NCI-H1694 treated with DMSO at 0.1 percent for 48 hours (cell line): ENCODE measurements at regions not wholly inside any gene's neighbourhood (a gene's known extent, or its start where the extent isn't known, plus 50 kb on each side); places are given as distances from the start of the nearest gene placed in this dataset.

Experiments used
- DNase-seq: peaks from one replicate; lab custom pipeline; 2025; lab: John Stamatoyannopoulos, UW

DNA sequence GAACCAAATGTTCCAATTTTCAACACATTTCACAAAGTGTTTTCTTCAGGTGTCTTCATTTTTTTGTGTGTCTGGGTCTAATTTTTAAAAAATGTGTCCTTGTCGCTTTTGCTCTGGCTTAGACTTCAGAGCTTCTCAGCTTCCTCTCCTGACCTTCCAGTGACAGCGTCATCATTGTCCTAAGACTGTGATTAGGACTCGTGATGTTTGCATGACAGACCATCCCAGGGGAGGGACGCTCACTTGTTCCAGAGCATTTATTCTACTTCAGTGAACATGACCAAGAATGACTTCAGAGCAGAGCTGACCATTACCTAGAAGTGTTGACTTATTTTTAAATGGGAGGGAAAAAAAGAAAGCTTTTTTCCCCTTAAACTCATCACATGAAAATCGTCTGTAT lies 591.9 kb downstream of the IRS1 start:
- no peak for DNase-seq

DNA sequence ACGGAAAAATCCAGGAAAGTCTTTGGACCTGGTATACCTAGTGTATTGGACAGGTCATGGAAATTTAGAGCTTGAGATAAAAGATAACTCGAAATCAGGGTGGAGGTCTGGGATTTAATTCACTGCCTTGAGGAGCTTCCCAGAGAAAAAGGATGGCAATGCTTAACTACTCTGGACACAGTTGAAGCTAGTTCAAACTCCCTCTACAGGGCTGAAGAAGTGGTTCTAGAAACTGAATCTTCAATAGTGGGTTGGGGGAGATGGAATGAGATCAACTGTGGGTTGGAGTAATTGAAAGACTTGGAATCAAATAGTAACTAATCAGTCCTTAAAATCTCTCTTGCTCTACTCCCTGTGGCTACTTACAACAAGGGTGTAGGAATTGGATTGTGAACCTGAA lies 600.1 kb downstream of the IRS1 start:
- DNase-seq, result no peak

DNA sequence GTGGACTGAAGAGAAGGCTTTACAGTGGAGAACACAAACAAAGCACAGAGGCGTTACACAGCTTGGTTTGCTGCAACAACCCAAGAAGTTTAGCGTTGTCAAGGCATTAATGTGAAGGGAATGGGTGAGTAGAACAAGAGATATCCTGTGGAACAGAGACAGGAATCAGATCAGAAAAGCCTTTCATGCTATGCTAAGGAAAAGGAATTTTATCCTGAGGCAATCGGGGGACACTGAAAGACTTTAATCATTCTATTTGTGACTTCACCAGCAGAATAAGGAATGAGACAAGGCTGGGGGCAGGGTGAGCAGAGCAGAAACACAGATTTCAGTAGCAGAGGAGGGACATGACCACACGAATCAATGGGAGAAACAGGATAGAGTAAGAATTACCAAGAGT lies 600.7 kb downstream of the IRS1 start:
- no peak for DNase-seq

DNA sequence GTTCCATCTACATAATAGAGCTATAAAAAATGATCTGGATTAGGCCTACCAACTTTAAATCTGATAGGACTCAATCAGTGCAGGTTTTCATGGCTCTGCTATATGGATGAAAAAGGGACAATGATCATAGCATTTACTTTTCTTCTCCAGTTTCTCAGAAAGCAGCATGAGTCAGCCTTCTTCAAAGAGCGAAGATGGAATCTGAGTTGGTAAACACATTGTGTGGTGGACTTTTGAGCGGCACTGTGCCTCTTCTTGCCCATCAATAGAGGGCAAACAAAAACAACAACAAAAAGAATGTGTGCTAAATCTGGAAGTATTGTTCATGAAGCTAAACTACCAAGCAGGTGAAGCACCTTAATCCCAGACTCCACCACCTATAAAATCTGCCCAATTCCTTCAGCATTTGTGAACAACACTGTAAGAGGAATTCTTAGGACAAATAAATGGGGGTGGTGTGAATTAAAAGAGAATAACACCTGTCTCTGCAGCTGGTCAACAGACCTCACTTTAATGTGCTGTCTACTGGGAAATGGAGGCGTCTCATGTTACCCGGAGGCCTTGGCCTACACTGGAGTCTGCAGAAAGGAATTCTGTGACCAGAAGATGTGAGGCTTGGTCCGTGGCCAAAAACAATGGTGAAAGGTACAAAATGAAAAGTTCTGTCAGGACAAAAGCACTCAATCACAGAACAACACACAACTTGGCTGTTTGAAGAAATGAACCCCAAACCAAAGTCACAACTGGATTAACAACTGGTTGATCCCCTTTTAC lies 609.0 kb downstream of the IRS1 start:
- DNase-seq, result no peak

DNA sequence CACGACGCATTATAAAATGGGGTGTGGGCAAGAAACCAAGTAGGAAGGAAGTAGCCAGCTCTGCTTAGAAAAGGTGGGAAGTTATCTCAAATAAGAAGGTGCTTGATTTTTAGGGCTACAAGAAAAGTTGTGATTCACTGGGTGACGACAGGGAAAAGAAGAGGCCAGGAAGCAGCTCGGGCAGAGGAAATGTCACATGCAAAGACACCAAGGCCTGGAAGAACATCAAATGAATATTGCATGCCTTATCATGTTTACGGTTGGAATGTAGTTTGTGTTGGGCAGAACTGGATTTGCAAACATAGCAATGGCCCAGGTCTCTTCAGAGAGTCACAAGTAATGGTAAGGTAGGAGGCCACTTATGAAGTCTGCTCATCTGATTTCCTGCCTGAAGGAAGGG lies 610.6 kb downstream of the IRS1 start:
- no peak for DNase-seq

DNA sequence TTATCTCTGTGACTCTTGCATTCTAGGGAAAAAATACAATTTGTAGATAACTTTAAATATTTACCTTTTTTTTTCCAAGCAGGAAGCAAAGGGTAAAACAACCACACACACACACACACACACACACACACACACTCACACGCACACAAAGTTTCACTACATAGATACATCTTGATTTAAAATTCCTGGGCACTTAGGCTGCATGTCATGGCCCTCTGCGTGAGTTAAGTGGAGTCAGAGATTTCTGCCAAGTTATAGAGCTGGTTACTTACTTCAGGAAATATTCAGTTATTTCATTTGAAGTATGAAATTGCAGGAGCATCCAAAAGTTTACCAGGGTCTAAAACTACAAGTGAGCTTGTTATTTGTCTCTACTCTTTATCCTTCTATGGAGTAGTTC lies 612.0 kb downstream of the IRS1 start:
- no peak for DNase-seq

DNA sequence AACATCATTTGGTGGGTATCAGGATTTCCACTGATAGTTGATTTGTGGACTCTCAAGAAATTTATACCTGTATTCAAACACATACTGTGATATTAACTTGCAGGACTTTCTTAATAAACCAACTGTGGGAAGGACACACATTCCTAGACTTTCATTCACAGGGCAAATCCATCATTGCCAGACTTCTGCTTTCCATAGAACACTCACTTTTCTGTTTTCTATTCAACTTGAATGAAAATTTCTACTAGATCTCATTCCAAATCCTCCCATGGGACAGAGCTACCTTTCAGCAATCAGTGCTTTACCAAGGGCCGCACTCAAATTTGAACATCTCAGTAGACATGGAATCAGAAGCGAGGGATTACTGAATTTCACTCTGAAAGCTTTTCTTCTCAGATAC lies 612.5 kb downstream of the IRS1 start:
- no peak for DNase-seq

DNA sequence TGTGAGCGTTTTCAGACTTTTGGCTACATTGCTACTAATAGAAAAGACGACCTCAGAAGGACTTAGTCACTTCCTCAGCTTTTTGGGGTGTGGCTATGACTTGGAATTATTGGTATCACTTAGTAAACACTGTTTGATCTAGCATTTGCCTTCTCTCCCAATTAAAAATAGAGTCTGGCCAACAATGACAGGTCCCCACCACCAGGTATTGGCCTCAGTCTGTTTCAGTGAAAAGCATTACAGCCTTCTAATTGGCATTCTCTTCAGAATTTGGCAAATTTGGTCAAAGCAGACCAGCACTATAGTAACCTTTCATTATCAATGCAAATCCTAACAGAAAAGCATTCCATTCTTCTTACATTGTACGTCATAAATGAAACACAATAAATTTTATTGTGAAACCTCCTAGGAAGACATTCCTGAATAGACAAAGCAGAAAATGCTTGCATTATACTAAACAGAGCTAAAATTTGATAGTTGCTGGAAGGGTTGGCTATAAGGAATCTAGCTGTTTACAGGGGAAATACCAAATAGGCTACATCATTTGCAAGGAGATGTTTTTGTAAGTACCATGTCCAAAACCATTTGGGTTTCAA lies 613.9 kb downstream of the IRS1 start:
- peak; percentile 72 for DNase-seq

DNA sequence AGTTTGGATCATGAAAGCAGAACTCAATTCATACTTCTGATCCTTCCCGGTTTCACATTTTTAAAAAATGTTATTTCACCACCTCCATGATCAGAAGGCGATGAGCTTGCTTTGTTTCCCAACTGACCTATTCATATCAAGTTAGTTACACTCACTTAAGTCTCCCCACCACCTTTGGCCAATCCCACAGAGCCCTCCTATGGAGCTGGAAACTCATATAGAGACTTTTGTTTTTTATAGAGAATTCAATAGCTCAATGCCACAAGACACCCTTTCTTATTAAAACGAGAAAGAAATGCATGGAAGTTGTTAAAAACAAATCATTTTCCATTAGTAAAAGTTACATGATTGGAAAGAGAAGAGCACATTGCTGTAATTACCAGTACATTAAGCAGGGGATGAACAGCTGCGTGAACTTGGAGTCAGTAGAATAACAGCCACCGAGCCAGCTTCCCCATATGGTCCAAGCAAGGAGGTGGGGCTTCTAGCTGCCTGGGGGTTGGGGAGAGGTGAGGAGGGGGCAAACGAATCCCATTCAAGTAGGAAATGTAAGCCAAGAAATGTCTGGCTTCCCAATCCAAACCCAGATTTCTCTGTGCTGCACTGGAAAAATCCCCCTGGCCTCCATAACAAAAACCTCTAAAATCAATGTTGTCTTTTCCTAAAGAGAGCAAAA lies 614.5 kb downstream of the IRS1 start:
- DNase-seq, result peak; percentile 92

DNA sequence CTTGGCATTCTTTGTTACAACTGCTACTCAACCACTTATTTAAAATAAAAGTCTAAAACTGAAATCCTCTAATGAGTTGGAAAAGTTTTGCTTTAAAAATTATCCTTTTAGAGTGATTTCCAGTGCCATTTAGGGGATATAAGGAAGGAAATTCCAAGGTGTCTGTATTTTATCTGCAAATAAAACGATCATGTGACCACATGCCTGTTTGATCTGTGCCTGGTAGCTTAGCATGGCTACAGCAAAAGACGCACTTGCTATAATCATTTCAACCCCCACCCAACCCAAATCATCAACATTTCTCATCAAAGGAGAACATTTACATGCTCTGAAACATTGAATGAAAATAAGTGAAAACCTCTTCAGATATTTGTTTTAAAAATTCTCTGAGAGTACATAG lies 615.1 kb downstream of the IRS1 start:
- DNase-seq, result peak; percentile 28

DNA sequence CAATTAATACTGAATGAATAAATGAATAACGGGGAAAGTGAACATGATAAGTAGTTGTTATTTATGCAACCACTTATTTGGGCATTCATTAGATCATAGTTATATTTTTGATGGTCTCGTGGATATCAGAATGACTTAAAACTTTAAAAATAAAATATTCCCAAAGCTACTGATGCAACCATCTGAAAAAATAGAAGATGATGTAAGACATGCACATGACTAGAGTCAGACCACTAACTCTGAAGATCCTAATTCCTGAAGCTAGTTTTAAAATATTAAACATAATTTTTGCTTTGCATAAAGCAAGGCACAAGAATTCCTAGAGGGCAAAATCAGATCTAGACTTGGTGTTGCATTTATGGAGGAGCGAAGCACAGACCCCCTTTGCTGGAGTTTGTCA lies 616.1 kb downstream of the IRS1 start:
- DNase-seq, result no peak

DNA sequence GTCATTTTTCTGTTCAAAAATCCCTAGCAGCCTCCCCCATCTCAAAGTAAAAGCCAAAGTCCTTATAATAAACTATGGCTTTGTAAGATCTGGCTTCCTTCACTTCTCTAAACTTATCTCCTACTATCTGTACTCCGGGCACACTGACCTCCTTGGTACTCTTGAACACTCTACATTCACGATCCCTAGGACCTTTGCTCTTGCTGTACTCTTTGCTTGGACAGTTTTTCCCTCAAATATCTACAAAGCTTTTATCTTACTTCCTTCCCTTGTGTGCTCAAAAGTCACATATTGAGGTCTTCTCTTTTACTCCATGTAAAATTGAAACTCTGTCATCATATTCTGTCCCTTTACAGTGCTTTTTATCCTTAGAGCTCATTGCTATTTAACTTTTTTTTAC lies 616.6 kb downstream of the IRS1 start:
- DNase-seq, result no peak

DNA sequence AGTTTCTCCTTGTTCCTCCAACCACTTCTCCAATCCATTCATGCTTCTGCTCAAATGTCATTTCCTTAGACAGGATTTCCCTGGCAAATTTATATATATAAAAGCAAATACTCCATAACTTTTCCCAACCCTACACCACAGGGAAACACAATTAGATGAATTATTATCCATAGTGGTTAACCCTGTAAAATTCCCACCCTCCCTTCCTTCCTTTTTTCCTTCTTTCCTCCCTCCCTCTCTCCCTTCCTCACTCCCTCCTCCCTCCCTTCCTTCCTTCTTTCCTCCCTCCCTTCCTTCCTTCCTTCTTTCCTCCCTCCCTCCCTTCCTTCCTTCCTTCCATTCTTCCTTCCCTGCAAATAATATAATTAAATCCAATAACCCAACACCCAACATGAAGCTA lies 617.7 kb downstream of the IRS1 start:
- DNase-seq, result no peak

DNA sequence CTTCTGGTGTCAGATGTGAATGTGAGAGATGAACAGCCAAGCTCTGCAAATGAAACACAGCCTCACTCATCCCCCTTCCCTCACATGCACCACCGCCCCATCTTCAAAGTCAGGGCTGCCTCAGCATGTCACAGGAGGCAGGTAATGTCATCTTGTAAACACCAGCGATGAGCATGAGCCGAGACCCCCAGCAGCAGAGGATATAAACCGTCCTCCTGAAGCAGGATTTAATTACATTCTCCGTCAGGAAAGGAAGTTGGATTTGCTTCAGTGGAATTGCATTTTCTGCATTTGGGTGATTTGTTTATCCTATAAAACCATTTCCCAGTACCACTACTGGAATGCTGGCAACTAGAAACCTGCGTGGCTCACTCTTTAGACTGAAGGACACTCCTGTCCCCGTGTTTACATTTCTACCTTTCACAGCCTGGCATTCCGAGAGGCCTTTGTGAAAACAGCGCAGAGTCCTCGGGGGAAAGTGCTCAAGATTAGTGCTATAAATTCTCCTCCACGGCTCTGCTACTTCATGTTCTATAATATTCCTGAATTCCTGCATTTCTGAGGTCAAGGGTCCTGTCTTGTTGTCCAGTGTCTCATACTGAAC lies 619.2 kb downstream of the IRS1 start:
- DNase-seq, result no peak

DNA sequence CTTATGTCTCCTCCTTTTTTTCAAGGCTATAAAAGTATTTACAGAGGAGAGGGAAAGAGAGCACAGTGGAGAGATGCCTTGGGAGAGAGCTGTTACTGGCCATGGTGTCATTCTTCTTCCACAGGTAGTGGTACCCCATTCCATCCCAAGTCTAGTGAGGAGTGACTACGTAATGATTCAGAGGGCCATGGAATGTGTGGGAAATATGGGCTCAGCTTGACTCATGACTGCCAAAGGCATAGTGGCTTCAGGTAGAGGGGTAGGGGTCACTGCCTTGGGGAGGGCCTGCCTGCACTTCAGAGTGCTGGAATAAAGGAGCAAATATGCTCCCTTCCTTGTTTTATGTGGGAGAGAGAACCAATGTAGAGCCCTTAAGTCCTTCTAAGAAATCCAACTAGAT lies 620.6 kb downstream of the IRS1 start:
- no peak for DNase-seq

DNA sequence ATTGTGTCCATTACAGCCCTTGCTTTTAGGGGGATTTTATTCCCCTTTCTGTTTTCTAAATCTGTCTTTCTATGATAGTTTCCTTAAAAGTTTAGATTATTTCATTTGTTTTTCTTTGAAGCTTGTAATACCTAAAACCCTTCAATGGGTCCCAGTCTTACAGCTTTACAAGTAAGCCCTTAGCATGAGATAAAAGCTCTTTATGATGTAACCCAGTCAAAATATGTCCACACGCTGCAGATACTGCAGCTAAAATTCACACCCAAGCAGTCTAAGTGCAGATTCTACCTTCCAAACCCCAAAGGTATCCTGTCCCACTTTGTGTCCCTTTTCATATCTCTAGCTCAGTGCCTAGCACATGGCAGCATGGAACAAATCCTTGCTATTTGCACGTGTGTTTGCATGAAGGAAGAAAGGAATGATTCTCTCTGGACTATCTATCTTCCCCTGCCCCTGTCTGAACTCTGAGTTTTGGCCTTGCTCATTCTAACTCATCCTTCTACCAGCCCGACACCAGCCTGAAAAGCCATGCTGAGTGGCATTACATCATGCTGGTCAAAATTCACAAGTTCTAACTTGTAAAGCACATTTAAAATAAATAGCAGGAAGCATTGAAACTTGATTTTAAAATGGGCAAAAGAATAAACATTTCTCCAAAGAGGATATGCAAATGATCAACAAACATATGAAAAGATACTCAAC lies 623.2 kb downstream of the IRS1 start:
- no peak for DNase-seq

DNA sequence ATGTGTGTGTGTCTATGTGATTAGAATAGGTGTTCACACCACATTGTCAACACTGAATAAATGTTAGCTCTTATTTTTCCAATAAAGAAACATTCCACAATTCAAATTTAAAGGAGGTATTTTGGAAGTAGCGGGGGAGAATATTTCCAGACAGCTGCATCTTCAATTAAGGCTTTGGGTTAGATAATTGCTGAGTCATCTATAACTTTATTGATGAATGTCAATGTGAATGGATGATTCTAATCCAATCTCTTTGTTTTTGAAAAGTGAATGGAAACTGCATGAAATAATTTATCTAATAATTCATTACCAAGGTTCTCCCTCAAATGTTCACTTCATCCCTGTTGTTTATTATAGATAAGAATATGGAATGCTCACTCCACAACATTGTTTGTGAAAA lies 625.2 kb downstream of the IRS1 start:
- DNase-seq, result no peak

DNA sequence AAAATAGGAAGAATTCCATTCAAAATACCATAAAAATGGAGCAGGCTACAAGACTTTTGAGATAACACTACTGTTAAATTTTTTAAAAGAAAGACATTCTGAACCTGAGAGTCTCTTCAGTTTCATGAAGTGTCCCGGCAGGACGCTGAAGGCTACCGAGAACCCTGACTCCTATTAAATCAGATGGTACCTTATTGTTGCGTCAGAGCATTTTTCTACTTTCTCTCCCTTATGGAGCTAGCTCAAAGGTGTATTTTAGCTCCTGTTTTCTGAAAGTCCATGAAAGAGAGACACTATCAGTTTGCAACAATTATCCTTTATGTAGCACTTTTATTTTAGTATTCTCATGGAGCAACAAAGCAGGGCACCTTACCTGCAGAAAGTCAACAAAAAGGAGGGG lies 626.7 kb downstream of the IRS1 start:
- DNase-seq, result no peak

DNA sequence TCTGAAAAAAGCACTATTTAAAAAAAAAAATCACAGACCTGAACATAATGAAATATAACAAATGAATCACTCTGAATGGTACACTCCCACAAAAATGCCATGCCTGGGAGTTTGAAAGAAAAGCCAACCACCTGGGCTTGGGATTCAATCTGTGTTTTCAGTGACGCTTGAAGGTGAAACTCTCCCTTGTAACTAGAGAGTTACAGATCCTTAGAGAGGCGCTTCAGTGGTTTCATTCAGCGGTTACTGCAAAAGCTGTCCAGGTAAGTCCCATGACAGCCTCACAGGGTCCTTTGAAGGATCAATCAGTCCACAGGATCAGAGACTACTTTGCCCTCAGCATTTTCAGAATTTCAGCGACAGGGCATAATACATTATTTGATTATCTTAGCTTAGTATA lies 627.3 kb downstream of the IRS1 start:
- no peak for DNase-seq

DNA sequence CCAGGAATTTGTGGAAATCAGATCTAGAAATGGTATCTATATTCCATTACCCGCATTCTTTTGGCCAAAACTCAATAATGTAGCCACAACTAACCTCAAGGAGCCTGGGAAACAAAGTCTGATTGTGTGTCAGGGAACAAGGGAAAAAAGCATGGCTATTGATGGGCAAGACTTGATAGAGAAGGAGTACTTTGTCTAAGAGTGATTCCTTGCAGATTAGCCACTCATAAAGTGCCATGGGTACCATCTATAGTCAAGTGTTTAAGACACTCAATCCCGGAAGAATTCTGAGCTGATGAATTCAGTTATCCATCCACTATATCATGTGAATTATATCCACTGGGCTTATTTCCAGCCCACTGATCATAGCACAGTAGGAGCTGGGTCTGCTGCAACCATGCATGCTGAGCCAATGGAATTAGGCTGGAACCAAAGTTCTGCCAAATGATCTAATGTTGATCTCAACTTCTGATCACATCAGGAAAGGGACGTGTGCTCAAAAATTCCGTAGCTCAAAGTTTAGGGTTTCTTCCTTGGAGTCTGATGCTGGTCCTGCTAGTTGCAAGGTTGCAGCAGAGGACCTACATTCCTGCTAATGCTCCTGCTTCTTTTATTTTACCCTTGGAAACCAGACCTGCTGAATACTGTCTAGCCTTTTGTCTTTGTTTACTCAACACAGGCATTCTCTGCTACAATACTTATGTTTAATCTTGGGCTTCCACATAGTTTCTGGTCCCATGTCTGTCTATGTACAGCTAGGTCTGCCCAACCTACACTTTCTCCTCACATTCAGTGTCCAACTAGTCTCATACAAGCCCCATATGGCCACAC lies 629.7 kb downstream of the IRS1 start:
- no peak for DNase-seq

DNA sequence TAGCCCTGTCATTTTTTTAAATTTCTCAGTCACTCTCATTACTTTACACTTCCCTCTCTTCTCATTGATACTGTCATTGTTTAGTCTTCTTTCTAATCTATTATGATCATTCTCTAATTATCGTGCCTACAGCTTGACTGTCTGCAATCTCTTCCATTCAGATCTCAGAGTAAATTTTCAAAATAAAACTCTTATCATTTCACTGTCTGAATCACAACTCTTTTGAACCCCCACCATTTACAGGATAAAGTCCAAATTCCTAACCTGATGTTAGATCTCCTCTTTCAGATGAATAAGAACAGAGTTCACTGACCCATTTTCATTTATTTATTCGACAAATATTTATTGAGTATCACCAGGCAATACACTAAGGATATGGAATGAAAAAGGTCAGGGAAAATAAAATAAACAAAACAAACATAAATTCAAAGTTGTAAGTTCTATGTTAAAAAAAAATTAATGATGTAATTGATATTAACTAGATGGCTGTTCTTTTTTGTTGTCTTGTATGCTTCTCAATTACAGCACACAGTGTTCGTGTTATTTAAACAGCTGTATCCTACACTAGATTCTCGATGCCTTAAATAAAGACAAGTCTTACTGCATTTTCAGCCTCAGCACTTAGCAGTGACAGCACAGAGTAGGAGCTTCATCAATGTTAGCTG lies 631.0 kb downstream of the IRS1 start:
- no peak for DNase-seq
